Stomach (tissue), 8 donors: ENCODE measurements at regions not wholly inside any gene's neighbourhood (a gene's known extent, or its start where the extent isn't known, plus 50 kb on each side); places are given as distances from the start of the nearest gene placed in this dataset.

Experiments
- DNase-seq, 2 donors: peaks; one replicate each; pipeline versions ENCODE4 v3.0.0 to v3.0.0-alpha.2; 2013 to 2019
- H3K27ac ChIP-seq, 5 donors: fragments of 200-600 bp in 4 of 5; sonication (generic) in 4 of 5; one replicate each; pipeline ENCODE4 v1.5.1; 2013 to 2019; ENCODE audit warnings: mild to moderate bottlenecking in 1 of 5, moderate library complexity in 1 of 5
- H3K27me3 ChIP-seq, 3 donors: fragments of 200-600 bp; sonication (generic); one replicate each; pipeline ENCODE4 v1.5.1; 2017 to 2019; ENCODE audit warnings: mixed run types in 1 of 3
- H3K36me3 ChIP-seq, 4 donors: fragments of 200-600 bp; sonication (generic); 1 replicate in 3 of 4; 2 replicates in 1 of 4; pipeline ENCODE4 v1.5.1; 2016 to 2019
- H3K4me1 ChIP-seq, 4 donors: fragments of 200-600 bp; sonication (generic); one replicate each; pipeline ENCODE4 v1.5.1; 2016 to 2019
- H3K4me3 ChIP-seq, 4 donors: fragments of 200-600 bp; sonication (generic) in 3 of 4; one replicate each; pipeline ENCODE4 v1.5.1; 2016 to 2019; ENCODE audit warnings: mild to moderate bottlenecking in 1 of 4
- H3K9me3 ChIP-seq, 4 donors: fragments of 200-600 bp; sonication (generic); one replicate each; pipeline ENCODE4 v1.5.1; 2016 to 2019
- EP300 ChIP-seq: sonication (generic); formaldehyde crosslinking; IDR thresholded peaks from one replicate; pipeline ENCODE4 v1.6.1; 2017; ENCODE audit warnings: antibody characterized with exemption
- POLR2A ChIP-seq, 4 donors: fragments of 450-650 bp; IDR thresholded peaks; one replicate each; pipeline ENCODE4 v1.6.1; 2016; ENCODE audit warnings: antibody characterized with exemption in 4 of 4, control low read depth in 2 of 4, mild to moderate bottlenecking in 1 of 4, moderate library complexity in 1 of 4
- POLR2AphosphoS5 ChIP-seq, 3 donors: sonication (generic); formaldehyde crosslinking; IDR thresholded peaks; one replicate each; pipeline ENCODE4 v1.6.1; 2016; ENCODE audit warnings: antibody characterized with exemption in 3 of 3
- WGBS, 5 donors: extraction: QIAGEN DNeasy Blood & Tissue Kit in 3 of 5; methylation state at CpG; one replicate each; pipeline versions ENCODE4 v1.1.5 to v1.1.7; 2013 to 2018; 5-methylcytosine and 5-hydroxymethylcytosine counted together
- intact Hi-C: fragments of 100-400 bp; cut with DNase I; formaldehyde crosslinking; loops from one replicate; pipeline ENCODE4 v1.15.1; 2023; ENCODE audit warnings: low total_unique reads
- TF ChIP-seq, protein P1 (sequence below), 7 experiments: fragments of 450-650 bp in 4 of 7; fragments of 200-600 bp in 3 of 7; sonication (generic) in 3 of 7; IDR thresholded peaks; one replicate each; pipeline ENCODE4 v1.5.1; 2016 to 2019; ENCODE audit warnings: antibody characterized with exemption in 7 of 7, control low read depth in 2 of 7, mild to moderate bottlenecking in 1 of 7
- donor health status: healthy with polysubstance abuse.
- donor health status: Bipolar disorder and iron deficiency.
- donor health status: healthy.

DNA sequence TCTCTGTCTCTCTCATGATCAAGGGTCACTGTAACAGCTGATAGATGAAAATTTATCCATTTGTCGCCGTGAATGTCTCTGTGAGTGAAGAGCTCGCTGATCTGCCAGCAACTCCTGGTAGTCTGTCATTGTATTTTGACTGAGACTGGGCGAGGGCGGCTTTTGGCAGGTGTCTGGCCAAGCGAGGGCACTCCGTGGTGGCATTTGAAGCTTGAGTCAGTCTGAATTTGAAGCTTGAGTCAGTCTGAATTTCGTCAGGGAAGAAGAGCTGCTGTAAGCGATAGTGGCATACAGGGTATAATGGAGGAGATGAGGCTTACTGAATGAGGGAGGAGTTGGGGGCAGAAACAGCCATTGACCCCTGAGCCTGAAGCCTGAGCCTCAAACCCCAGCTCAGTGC, 56.8 kb upstream of the FAM181A start:
- Histone ChIP-seq H3K36me3 (no peaks in the 10 kb centered on the region), H3K27me3 (peaks cover 0 to 17% (median 0%) of the 10 kb centered on the region in 3 donors), H3K4me3 (no peak overlapping the region), H3K9me3 (peaks cover 0 to 5% (median 0%) of the 10 kb centered on the region in 4 donors), H3K27ac (no peak overlapping the region), H3K4me1 (no peaks in the 10 kb centered on the region)
- 76 to 83% (median 81%) methylated on average over 9 of the region's 9 CpGs for WGBS, 5 donors
- intact Hi-C loops: no loop called here
- DNase-seq: no peak
- TF ChIP-seq, protein P1, sequence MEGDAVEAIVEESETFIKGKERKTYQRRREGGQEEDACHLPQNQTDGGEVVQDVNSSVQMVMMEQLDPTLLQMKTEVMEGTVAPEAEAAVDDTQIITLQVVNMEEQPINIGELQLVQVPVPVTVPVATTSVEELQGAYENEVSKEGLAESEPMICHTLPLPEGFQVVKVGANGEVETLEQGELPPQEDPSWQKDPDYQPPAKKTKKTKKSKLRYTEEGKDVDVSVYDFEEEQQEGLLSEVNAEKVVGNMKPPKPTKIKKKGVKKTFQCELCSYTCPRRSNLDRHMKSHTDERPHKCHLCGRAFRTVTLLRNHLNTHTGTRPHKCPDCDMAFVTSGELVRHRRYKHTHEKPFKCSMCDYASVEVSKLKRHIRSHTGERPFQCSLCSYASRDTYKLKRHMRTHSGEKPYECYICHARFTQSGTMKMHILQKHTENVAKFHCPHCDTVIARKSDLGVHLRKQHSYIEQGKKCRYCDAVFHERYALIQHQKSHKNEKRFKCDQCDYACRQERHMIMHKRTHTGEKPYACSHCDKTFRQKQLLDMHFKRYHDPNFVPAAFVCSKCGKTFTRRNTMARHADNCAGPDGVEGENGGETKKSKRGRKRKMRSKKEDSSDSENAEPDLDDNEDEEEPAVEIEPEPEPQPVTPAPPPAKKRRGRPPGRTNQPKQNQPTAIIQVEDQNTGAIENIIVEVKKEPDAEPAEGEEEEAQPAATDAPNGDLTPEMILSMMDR (IDR thresholded peaks at IDR 0.05): no peak
- no peak for TF ChIP-seq POLR2A (IDR thresholded peaks at IDR 0.05)
- no peak for TF ChIP-seq EP300

DNA sequence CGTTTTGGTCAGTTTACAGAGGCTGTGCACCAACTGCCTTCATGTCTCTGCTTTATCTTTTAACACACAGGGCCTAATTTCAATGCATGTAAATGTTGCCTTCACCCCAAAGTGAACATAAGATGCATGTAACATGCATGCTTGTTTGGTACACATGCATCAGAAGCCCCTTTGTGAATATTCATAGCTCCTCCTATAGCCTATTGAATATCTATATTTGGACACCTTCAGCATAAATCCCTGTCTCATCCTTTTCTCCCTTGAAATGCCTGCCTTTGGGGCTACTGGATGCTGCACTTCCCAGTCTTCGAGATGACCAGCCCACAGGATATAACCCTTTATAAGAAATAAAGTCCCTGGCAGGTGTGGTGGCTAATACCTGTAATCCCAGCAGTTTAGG, 57.7 kb upstream of the FAM181A start:
- intact Hi-C loops: no loop called here
- no peak overlapping the region for H3K27ac ChIP-seq
- TF ChIP-seq POLR2A (IDR thresholded peaks at IDR 0.05) (no peak), EP300 (no peak), POLR2AphosphoS5 (IDR thresholded peaks at IDR 0.05) (no peak)
- TF ChIP-seq, protein P1 (IDR thresholded peaks at IDR 0.05): no peak
- no peaks in the 10 kb centered on the region for H3K4me1 ChIP-seq
- DNase-seq: no peak
- H3K36me3 ChIP-seq: no peaks in the 10 kb centered on the region
- 33 to 47% (median 40%) methylated on average over 2 of the region's 2 CpGs for WGBS, 5 donors
- H3K27me3 ChIP-seq: peaks cover 0 to 17% (median 0%) of the 10 kb centered on the region in 3 donors
- H3K9me3 ChIP-seq: peaks cover 0 to 5% (median 0%) of the 10 kb centered on the region in 4 donors
- no peak overlapping the region for H3K4me3 ChIP-seq

DNA sequence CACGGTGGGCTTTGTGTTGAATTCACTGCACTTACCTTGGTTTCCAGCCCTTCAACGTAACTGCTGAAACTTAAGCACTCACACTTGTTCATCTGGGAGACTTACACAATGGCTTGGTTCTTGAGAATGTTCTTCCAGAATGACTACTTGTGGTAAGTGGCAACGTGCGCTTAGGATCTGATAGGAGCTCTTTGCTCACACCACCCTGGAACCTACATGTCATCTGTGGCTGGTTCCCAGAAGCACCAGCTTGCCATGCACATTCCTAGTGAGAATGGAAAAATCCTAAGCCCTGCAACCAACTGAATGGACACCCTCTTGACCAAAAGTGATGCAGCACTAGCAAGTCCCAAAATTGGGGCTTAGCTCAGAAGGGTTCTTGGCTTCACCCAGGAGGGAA, 59.0 kb upstream of the FAM181A start:
- H3K27me3 ChIP-seq: peaks cover 0 to 17% (median 0%) of the 10 kb centered on the region in 3 donors
- 55 to 92% (median 76%) methylated on average over 4 of the region's 4 CpGs for WGBS, 5 donors
- H3K27ac ChIP-seq: no peak overlapping the region
- no peak for DNase-seq
- no peak for TF ChIP-seq POLR2AphosphoS5 (IDR thresholded peaks at IDR 0.05)
- TF ChIP-seq EP300: no peak
- TF ChIP-seq, protein P1 (IDR thresholded peaks at IDR 0.05): no peak
- no peak for TF ChIP-seq POLR2A (IDR thresholded peaks at IDR 0.05)
- H3K36me3 ChIP-seq: no peaks in the 10 kb centered on the region
- no peak overlapping the region for H3K4me3 ChIP-seq
- peaks cover 0 to 5% (median 0%) of the 10 kb centered on the region in 4 donors for H3K9me3 ChIP-seq
- intact Hi-C loops: no loop called here
- no peaks in the 10 kb centered on the region for H3K4me1 ChIP-seq

DNA sequence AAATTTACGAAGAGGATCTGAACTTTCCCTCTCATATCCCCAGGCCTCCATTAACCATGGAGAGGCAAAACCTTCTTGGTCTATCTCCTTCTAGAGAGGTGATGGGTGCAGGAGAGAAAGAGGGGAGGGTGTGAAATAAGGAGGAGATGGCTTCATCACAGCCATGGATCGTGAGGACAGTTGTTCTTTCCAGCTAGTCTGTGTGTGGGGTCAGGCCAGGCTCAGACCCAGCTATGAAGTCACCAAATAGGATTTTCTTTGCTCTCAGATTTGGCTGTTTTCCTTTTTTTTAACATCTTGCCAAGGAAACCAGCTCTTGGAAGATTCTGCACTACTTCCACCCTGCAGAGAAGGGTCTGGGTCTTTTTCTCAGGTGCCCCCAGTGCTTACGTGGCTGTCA, 64.9 kb upstream of the FAM181A start:
- H3K27ac ChIP-seq: peak overlapping the region in 4 of 5 donors; percentile 40 to 68 (median 50)
- intact Hi-C loops: no loop called here
- TF ChIP-seq EP300: no peak
- no peak for TF ChIP-seq POLR2A (IDR thresholded peaks at IDR 0.05)
- TF ChIP-seq, protein P1 (IDR thresholded peaks at IDR 0.05): no peak
- TF ChIP-seq POLR2AphosphoS5 (IDR thresholded peaks at IDR 0.05): no peak

More for the DNA sequence above, 64.9 kb upstream of the FAM181A start:
- WGBS, 5 donors: 60 to 67% (median 62%) methylated on average over 3 of the region's 3 CpGs
- Histone ChIP-seq H3K27me3 (peaks cover 0 to 8% (median 0%) of the 10 kb centered on the region in 3 donors), H3K36me3 (no peaks in the 10 kb centered on the region), H3K4me1 (peaks cover 0 to 25% (median 4%) of the 10 kb centered on the region in 4 donors), H3K9me3 (no peaks in the 10 kb centered on the region), H3K4me3 (no peak overlapping the region)
- peak in 1 of 2 donors; percentile 41 for DNase-seq
